Stomach (tissue), 8 donors: ENCODE measurements at regions not wholly inside any gene's neighbourhood (a gene's known extent, or its start where the extent isn't known, plus 50 kb on each side); places are given as distances from the start of the nearest gene placed in this dataset.
A peak's percentile ranks its signal among the peaks of the same experiment; 100 is the strongest.

Source experiments
- DNase-seq, 2 donors: peaks; one replicate each; pipeline versions ENCODE4 v3.0.0 to v3.0.0-alpha.2; 2013 to 2019
- H3K27ac ChIP-seq, 5 donors: fragments of 200-600 bp in 4 of 5; sonication (generic) in 4 of 5; one replicate each; pipeline ENCODE4 v1.5.1; 2013 to 2019; ENCODE audit warnings: mild to moderate bottlenecking in 1 of 5, moderate library complexity in 1 of 5
- H3K27me3 ChIP-seq, 3 donors: fragments of 200-600 bp; sonication (generic); one replicate each; pipeline ENCODE4 v1.5.1; 2017 to 2019; ENCODE audit warnings: mixed run types in 1 of 3
- H3K36me3 ChIP-seq, 4 donors: fragments of 200-600 bp; sonication (generic); 1 replicate in 3 of 4; 2 replicates in 1 of 4; pipeline ENCODE4 v1.5.1; 2016 to 2019
- H3K4me1 ChIP-seq, 4 donors: fragments of 200-600 bp; sonication (generic); one replicate each; pipeline ENCODE4 v1.5.1; 2016 to 2019
- H3K4me3 ChIP-seq, 4 donors: fragments of 200-600 bp; sonication (generic) in 3 of 4; one replicate each; pipeline ENCODE4 v1.5.1; 2016 to 2019; ENCODE audit warnings: mild to moderate bottlenecking in 1 of 4
- H3K9me3 ChIP-seq, 4 donors: fragments of 200-600 bp; sonication (generic); one replicate each; pipeline ENCODE4 v1.5.1; 2016 to 2019
- CTCF ChIP-seq, 7 experiments: fragments of 450-650 bp in 4 of 7; fragments of 200-600 bp in 3 of 7; sonication (generic) in 3 of 7; IDR thresholded peaks; one replicate each; pipeline ENCODE4 v1.5.1; 2016 to 2019; ENCODE audit warnings: antibody characterized with exemption in 7 of 7, control low read depth in 2 of 7, mild to moderate bottlenecking in 1 of 7
- EP300 ChIP-seq: sonication (generic); formaldehyde crosslinking; IDR thresholded peaks from one replicate; pipeline ENCODE4 v1.6.1; 2017; ENCODE audit warnings: antibody characterized with exemption
- POLR2A ChIP-seq, 4 donors: fragments of 450-650 bp; IDR thresholded peaks; one replicate each; pipeline ENCODE4 v1.6.1; 2016; ENCODE audit warnings: antibody characterized with exemption in 4 of 4, control low read depth in 2 of 4, mild to moderate bottlenecking in 1 of 4, moderate library complexity in 1 of 4
- POLR2AphosphoS5 ChIP-seq, 3 donors: sonication (generic); formaldehyde crosslinking; IDR thresholded peaks; one replicate each; pipeline ENCODE4 v1.6.1; 2016; ENCODE audit warnings: antibody characterized with exemption in 3 of 3
- WGBS, 5 donors: extraction: QIAGEN DNeasy Blood & Tissue Kit in 3 of 5; methylation state at CpG; one replicate each; pipeline versions ENCODE4 v1.1.5 to v1.1.7; 2013 to 2018; 5-methylcytosine and 5-hydroxymethylcytosine counted together
- intact Hi-C: fragments of 100-400 bp; cut with DNase I; formaldehyde crosslinking; loops from one replicate; pipeline ENCODE4 v1.15.1; 2023; ENCODE audit warnings: low total_unique reads
- donor health status: healthy with polysubstance abuse.
- donor health status: Bipolar disorder and iron deficiency.
- donor health status: healthy.

- 63 to 72% (median 70%) methylated on average over 27 of the region's 27 CpGs for WGBS, 5 donors
- TF ChIP-seq EP300 (no peak), POLR2AphosphoS5 (IDR thresholded peaks at IDR 0.05) (no peak), CTCF (IDR thresholded peaks at IDR 0.05) (no peak), POLR2A (IDR thresholded peaks at IDR 0.05) (no peak)
Observed at GRCh38 chr4:177728361-177729152, 286.3 kb upstream of the AGA start.

GRCh38 chr4:177729681-177730080 lies 287.4 kb upstream of the AGA start:
- 52 to 62% (median 58%) methylated on average over 3 of the region's 3 CpGs for WGBS, 5 donors
- no peak for DNase-seq
- H3K4me1 ChIP-seq: no peaks in the 10 kb centered on the region
- no peak overlapping the region for H3K27ac ChIP-seq
- no peak overlapping the region for H3K4me3 ChIP-seq
- peaks cover 0 to 12% (median 0%) of the 10 kb centered on the region in 4 donors for H3K9me3 ChIP-seq
- intact Hi-C loops: no loop called here
- H3K27me3 ChIP-seq: no peaks in the 10 kb centered on the region
- H3K36me3 ChIP-seq: no peaks in the 10 kb centered on the region
- TF ChIP-seq POLR2AphosphoS5 (IDR thresholded peaks at IDR 0.05) (no peak), EP300 (no peak), CTCF (IDR thresholded peaks at IDR 0.05) (no peak), POLR2A (IDR thresholded peaks at IDR 0.05) (no peak)

More at GRCh38 chr4:177728361-177729152, 286.3 kb upstream of the AGA start:
- Histone ChIP-seq H3K27ac (no peak overlapping the region), H3K4me1 (no peaks in the 10 kb centered on the region), H3K4me3 (no peak overlapping the region), H3K9me3 (peaks cover 0 to 12% (median 0%) of the 10 kb centered on the region in 4 donors), H3K36me3 (no peaks in the 10 kb centered on the region), H3K27me3 (no peaks in the 10 kb centered on the region)
- DNase-seq: peak in 1 of 2 donors; percentile 1
- intact Hi-C loops: no loop called here

- WGBS, 5 donors: 79 to 89% (median 80%) methylated on average over 2 of the region's 2 CpGs
- intact Hi-C loops: no loop called here
- no peak for DNase-seq
- Histone ChIP-seq H3K9me3 (no peaks in the 10 kb centered on the region), H3K4me3 (no peak overlapping the region), H3K4me1 (no peaks in the 10 kb centered on the region), H3K27ac (no peak overlapping the region), H3K27me3 (no peaks in the 10 kb centered on the region), H3K36me3 (no peaks in the 10 kb centered on the region)
- no peak for TF ChIP-seq POLR2AphosphoS5 (IDR thresholded peaks at IDR 0.05)
- no peak for TF ChIP-seq CTCF (IDR thresholded peaks at IDR 0.05)
- TF ChIP-seq EP300: no peak
- no peak for TF ChIP-seq POLR2A (IDR thresholded peaks at IDR 0.05)
Observed at GRCh38 chr4:177737387-177737940, 295.2 kb upstream of the AGA start.

GRCh38 chr4:177740563-177740962 lies 298.3 kb upstream of the AGA start:
- Histone ChIP-seq H3K27ac (no peak overlapping the region), H3K9me3 (no peaks in the 10 kb centered on the region), H3K4me3 (no peak overlapping the region), H3K36me3 (no peaks in the 10 kb centered on the region), H3K27me3 (no peaks in the 10 kb centered on the region), H3K4me1 (no peaks in the 10 kb centered on the region)
- intact Hi-C loops: no loop called here
- no peak for DNase-seq
- no peak for TF ChIP-seq CTCF (IDR thresholded peaks at IDR 0.05)
- TF ChIP-seq EP300: no peak
- no peak for TF ChIP-seq POLR2AphosphoS5 (IDR thresholded peaks at IDR 0.05)
- TF ChIP-seq POLR2A (IDR thresholded peaks at IDR 0.05): no peak
- 86 to 92% (median 88%) methylated on average over 1 of the region's 1 CpG for WGBS, 5 donors
